GM19240 (cell line): ENCODE measurements at regions not wholly inside any gene's neighbourhood (a gene's known extent, or its start where the extent isn't known, plus 50 kb on each side); places are given as distances from the start of the nearest gene placed in this dataset.
A peak's percentile ranks its signal among the peaks of the same experiment; 100 is the strongest.
"Not testable (repeated sequence)": the region's sequence is repeated elsewhere in the genome, so short reads cannot be mapped to it uniquely, and the experiment has no call there.

ENCODE experiments used
- DNase-seq: peaks from one replicate; pipeline ENCODE4 v3.0.0; 2011; ENCODE audit warnings: low spot score; ENCODE audit not compliant: insufficient read length

DNA sequence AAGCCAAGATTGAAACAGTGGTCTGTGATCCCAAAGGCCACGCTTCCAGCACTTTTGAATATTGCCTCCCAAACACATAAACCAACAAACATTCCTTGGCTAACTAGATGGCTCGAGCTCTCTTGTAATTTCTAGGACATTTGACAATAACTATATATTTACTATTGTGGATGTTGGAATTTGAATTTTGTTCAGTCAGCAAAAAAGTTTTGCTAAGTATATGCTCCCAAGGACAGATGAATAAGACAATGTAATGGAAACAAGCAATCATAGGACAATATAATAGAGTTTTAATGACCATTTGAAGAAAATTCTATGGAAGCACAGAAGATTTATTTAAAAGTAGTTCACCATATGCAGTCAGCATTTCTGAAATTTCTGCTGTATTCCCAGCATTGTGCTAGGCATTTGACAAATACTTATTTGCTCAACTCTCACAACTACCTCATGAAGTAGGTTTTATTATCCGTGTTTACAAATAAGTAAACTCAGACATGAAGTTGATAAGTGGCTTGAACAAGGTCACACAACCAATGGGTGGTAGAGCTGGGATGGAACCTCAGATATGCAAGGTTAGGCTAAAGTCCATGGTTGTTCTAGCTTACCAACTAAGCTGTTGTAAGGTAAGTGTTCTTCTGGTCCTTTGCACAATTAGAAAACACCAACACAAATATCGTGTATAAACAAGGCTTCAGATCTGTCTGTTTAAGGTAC, 205.1 kb downstream of the NUFIP1 start:
- DNase-seq: no peak

DNA sequence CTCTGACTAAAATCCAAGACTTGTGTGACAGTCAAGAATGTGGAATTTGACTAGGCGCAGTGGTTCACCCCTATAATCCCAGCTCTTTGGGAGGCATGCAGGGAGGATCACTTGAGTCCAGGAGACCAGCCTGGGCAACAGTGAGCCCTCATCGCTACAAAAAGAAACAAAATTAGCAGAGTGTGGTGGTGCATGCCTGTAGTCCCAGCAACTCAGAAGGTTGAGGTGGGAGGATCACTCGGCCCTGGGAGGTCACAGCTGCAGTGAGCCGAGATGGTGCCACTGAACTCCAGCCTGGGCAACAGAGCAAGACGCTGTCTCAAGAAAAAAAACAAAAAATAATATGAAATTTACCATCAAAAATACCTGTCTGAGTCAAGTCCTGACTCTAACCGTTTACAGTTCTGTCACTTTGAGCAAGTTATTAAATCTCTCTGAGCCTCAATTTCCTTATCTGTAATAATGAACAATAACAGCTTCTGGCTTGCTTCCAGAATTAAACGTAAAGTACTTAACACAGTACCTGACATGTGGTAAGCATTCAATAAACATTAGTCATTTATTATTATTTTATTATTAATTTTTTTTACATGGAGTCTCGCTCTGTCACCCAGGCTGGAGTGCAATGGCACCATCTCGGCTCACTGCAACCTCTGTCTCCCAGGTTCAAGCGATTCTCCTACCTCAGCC, 204.6 kb upstream of the TSC22D1 start:
- no peak for DNase-seq

DNA sequence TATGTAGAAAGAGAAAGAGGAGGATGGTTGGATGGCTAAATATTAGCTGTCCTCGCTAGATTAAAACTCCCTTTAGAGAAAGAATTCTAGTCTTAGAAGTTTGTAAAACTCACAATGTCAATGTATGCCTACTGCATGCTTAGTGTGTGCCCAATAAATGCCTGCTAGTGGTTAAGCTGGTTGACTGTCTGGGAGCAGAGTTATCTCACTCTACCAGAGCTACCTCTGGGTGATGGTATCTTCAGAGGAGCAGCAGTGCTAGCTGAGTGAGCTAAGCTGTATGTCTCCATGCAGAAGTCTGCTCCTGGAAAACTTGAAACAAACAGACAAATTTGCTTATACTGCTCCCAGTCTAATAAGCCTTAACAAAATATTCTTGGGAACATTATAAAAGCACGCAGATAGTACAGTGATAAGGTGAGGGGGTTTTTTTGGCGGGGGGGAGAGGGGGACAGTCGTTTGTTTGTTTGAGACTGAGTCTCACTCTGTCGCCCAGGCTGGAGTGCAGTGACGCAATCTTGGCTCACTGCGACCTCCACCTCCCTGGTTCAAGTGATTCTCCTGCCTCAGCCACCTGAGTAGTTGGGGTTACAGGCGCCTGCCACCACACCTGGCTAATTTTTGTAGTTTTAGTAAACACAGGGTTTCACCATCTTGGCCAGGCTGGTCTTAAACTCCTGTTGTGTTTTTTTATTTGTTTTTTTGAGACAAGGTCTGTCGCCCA, 202.8 kb upstream of the TSC22D1 start:
- DNase-seq: no peak

DNA sequence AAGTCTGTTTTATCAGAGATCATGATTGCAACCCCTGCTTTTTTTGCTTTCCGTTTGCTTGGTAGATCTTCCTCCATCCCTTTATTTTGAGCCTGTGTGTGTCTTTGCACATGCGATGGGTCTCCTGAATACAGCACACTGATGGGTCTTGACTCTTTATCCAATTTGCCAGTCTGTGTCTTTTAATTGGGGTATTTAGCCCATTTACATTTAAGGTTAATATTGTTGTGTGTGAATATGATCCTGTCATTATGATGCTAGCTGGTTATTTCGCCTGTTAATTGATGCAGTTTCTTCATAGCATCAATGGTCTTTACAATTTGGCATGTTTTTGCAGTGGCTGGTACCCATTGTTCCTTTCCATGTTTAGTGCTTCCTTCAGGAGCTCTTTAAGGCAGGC, 199.2 kb upstream of the TSC22D1 start:
- not testable (repeated sequence) for DNase-seq

DNA sequence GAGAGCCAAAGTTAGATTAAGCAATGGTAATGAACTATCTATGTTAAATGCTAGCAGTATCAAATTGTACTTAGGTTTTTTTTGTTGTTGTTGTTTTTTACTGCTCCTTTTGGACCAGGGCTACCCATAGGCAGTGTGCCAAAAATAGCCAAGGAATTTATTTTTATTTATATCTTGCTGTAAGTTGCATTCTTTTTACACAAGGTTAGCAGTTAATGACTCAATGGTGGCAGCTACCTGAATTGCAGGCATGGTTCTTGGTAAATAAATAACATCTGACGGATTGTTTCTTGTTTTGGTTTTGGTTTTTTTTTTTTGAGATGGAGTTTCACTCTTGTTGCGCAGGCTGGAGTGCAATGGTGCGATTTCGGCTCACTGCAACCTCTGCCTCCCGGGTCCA, 194.8 kb upstream of the TSC22D1 start:
- no peak for DNase-seq

DNA sequence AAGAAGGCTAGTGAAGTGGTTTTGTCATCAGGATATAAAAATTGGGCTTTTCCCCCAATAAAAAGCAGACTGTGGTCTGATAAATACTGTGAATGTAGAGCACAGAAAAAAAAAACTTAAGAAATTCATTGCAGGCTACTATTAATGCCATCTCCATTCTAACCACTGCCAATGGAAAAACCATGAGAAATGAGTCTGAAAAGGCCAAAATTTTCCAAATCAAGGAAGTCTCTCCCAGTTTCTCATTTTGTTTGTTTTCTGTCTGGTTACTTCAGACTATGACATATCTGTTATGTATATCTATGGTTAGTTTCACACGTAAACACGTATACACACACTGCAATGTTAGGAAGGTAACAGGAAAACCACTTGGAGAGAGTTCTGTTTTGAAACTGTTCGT, 193.6 kb upstream of the TSC22D1 start:
- DNase-seq: no peak

DNA sequence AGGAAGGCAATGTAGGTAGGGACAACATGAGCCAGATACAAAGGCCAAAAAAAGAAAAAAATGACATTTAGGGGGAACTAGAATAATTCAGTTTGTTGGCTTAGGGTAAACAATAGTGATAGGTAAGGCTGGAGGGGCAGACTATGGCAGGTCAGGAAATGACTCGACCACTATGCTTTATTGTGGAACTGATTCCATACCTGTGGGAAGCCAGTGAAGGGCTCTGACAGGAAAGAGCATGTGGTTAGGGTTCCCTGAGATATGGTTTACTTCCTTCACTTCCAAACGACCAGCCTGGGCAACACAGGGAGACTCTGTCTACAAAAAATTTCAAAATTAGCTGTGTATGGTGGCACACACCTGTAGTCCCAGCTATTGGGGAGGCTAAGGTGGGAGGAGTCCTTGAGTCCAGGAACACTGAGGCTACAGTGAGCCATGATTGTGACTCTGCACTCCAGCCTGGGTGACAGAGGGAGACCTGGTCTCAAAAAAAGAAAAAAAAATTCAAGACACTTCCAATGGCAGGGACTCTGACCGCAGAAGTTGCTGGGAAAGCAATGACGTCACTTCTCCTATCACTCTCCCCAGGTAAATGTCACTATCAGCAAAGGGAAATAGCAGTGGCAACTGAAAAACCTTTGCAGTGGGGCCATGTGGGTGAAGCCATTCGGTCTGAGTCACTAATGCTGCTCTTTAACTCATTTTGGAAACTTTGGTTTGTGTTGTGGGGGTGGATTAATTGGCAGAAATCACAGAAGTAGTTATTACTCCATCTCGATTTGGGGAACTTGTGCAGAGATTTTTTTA, 192.8 kb upstream of the TSC22D1 start:
- no peak for DNase-seq

DNA sequence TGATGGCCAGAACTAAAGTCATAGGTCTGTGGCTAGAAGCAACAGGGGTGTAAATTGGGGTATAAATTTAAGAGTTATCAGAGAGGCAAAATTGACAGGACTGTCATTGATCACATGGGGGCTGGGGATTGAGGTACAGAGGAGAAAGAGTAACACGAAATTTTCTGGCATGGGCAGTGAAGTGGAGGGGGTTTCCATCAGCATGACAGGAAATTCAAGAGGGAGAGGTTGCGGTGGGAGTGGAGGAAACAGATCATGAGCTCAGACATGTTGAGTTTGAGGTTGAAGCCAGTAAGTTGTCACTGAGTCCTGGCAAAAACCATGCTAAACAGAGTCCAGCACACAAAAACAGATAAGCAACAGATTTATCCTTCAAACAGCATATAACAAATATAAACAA, 192.1 kb upstream of the TSC22D1 start:
- peak; percentile 33 for DNase-seq

DNA sequence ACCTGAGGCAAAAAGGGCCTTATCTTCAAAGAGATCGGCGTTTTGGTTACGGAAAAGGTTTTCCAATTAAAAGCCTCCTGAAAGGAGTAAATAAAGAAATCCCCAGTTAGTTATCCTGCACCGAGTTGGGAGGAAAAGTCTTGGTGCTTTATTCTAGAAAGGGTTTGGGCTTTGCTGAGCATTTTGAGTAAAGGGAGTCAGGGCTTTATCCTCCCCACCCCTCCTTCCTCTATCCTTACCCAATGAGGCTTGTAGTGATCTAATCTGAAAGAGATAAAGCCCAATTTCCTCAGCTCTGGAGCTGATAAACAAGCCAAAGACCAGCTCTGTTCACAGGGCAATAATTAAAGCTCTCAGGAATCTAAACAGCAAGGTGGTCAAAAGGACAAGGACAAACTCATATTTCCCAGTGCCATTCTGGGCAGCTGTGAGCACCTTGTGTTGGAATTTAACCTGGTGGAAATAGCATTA, 188.9 kb upstream of the TSC22D1 start:
- no peak for DNase-seq

DNA sequence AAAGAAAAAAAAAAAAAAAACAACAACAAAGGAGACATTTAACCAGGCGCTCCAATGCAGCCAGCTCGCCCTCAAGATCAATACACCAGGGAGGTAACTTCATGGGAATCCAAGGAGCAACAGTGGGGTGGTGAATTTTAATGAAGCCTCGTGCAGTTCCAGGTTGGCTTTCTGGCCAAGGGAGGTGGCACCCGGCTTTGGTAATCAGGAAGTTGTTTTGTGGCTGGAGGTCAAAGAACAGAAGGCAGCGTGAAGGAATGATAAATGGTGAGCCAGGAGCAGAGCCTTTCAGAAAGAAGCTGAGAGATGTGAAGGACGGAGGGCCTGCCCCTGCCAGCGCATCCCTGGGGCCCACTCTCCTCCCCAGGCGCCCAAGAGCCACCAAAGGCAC, 188.2 kb upstream of the TSC22D1 start:
- no peak for DNase-seq

DNA sequence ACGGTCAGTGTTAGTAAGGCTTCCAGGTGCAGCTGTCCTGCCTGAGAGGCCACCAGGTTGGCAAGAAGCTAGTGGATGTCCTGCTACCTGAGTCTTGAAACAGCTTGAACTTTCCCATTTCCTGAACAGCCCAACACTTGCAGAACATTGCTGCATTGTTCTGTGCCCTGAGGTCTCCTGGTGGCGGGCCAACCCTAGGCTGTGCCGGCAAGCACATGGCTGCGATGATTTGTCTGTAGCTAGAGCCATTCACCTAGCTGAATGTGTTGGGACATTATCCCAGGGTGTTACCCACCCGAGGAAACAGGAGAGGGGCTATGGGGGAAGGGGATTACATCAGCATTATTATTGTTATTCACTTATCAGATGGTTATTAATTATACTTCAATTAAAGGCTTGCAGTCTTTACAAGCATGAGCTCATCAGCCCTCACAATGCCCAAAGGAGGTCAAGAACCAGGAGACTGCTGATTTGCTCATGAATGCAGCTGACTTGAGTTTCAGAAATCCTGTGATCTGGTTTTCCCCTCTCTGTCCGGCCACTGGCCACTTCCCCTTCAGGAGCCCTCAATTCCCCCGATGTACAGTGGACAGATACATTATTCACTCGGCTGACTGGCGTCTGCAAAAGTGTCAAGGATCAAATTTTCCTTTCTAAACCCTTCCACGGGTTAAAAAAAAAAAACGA, 187.6 kb upstream of the TSC22D1 start:
- no peak for DNase-seq

DNA sequence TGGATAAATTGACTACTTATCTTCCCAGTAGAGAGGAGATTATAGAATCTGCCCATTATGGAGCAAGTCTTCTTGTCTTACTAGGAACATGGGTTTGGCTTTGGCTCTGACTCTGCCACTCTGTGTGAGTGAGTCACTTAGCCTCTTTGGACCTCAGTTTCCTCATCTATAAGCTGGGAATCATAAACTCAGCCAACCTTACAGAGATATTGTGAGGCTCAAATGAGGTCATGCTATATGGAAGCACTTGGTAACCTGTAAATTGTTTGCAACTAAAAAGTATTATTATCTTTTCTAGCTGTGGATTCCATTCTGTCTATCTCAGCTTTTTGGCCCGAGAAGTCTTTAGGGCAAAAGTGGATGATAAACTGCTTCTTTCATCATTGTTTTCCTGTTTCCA, 186.8 kb upstream of the TSC22D1 start:
- DNase-seq: no peak

DNA sequence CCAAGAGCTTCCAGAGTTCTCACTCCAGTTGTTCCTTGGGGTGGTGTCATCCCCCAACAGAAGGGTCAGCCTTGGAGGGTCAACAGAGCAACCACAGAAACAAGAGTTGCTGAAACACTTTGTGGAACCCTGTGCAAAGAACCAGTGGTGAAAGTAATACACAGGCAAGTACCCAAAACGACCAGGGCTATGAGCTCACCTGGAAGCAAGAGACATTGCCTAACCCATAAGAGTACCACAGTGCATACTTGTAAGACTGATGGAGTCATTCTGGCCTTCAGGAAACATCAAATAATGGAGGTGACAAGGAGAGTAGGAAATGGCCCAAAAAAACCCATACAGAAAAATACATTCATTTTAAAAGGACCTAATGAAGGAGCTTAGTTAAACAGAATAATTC, 184.3 kb upstream of the TSC22D1 start:
- DNase-seq: no peak

DNA sequence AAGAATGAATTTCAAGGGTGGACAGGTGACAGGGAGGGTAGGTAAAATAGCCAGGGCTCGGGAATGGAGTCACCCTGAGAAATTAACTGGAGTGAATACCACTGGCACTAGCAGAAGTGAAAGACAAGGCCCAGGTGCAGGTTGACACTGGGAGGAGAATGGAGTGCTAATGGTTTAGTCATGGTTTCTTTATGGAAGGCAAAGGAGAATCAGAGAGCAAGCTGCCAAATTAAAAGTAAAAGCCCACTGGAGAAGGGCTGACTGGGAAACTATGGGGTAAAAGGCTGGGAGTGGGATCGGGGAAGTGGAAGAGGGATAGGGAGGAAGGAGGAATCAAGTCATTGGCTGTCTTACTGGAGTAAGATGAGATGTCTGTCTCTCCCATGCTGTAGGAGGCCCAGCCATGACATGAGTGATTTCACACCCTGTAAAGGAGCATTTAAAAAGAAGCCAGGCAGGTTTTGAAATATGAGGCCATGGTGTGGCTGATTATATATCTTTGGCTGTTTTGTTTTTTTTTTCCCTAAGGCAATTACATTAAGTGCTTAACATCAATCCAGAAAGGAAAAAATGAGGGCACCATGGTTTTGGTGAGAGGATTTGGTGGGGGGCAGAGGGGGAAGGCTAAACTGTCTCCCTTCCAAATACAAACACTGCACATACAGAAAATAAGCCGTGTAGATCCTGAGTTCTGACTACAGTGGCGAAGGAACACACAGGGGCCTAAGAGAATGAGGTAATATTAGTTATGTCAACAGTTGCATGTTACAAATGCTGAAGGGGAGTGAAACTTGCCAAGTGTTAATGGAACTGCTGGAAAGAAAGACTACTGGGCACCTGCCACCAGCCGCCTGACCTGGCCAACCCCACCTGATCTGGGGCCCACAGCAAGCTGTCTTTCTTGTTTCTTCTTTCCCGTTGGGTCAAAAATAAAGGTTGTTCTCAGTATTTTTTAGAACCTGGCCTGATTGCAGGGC, 183.5 kb upstream of the TSC22D1 start:
- DNase-seq: no peak

DNA sequence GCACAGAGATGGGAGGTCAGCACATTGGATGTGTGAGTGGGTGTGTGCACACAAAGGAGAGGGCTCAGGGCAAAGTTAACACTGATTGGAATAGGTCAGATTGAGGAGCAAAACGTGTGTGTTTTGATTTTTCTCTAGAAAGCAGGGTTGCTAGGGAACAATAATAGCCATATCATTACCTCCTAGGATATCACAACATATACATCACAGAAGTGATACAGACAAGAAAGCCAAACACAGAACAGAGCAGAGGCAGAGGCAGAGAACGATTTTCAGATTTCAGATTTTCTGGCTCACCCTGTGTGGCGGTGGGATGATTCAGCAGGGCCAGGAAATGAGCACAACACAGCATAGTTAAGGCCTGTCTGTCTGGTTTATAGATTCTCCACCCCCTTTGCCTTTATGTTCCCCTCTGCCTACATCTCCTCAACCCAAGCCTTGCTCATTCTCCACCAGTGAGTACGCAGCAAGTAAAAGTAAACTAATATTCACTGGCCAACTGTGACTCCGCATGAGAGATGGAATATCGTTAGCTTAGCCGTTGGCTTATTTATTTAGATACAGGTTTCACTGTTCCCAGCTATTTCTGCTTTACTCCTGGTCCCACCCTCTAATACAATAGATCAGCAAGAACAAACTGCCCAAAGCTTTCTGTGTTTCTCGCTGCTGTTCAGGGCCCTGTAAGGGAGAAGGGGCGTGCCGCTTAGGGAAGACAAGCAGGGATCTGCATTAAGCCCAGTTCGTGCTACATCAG, 182.7 kb upstream of the TSC22D1 start:
- no peak for DNase-seq

DNA sequence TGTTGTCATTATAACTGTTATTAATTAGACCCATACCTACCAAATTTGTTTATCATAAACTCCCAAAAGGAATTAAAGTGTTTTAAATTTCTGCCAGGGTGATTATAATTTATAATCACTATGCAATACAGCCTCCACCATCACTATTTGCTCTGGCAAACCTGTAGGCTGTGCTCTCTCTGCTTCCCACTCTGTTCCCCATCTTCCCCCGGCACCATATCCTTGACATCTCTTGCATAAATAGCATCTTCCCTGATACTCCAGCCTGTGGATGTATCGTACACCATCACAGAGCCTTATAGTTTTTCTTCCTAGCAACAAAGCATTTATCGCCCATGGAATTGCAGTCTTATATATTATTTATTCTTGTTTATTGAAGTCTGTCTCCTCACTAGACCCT, 181.5 kb upstream of the TSC22D1 start:
- DNase-seq: no peak

DNA sequence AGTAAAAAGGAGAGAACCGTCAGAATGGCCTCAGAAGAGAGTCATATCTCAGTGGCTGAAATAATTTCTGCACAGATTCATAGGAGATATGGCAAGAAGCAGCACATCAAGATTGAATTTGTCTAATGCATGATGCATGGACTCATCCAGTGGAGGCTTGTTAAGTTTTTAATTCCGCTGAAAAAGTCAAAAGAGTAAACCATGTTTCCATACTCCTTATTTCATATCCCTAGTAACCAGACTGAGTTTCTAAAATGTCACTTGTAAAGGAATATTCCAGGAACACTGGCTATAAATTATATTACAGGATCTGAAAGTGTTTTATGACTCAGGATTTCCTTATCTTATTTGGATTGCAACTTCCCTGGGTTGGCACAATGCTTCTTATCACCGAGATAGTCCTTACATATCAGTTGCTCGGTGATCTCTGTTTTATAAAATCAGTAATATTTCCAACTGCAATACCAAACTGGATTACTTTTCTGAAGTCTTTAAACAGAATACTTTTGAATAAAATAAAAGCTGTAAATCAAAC, 180.2 kb upstream of the TSC22D1 start:
- no peak for DNase-seq

DNA sequence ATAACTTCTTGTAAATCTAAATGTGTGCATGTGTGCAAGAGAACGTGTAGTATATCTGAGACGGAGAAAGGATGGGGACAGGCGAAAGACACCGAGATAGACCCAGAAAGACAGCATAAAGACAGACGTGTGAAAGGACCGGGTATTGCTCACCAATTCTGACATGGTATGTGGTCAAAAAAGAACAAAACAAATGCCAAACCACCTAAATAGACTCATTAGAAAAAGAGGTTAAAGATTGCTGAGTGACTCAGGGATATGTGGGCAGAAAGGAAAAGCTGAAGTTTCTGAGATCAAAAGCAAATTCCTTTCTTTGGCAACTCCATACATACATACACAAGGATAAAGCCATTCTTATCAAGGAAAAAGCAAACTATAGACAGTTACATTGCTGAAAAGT, 179.7 kb upstream of the TSC22D1 start:
- no peak for DNase-seq

DNA sequence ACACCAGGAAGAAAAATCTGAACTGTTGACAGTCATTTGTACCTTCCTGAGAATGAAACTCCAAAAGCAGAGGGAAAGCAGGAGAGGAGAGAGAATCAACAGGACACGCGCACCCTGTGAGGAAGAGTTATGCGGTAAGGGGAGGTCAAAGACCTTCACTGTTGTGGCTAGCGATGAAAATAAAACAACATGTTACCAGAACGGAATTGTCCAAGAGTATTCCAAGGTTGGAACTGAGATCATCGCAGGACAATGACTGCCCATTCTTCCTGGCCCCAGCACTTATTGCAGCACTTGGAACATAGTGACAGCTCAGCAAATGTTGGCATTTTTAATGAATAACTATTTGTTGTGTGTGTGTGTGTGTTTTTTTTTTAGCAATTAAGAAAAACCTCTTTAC, 176.0 kb upstream of the TSC22D1 start:
- no peak for DNase-seq
